ENCODE measurements at regions not wholly inside any gene's neighbourhood (a gene's known extent, or its start where the extent isn't known, plus 50 kb on each side); places are given as distances from the start of the nearest gene placed in this dataset.
"Not testable (repeated sequence)": the region's sequence is repeated elsewhere in the genome, so short reads cannot be mapped to it uniquely, and the experiment has no call there.

- not testable (repeated sequence) for TF ChIP-seq POLR2A, CTCF (IDR thresholded peaks at IDR 0.05)
These were observed 420.6 kb upstream of the KAZN start for GRCh38 chr1:14177866-14178265.
